B cell (primary cell): ENCODE measurements at regions not wholly inside any gene's neighbourhood (a gene's known extent, or its start where the extent isn't known, plus 50 kb on each side); places are given as distances from the start of the nearest gene placed in this dataset.

Experiments
- ATAC-seq: fragments of 200-7000 bp; cut with Tn5 transposase; one replicate; pipeline ENCODE4 v1.10.0; 2021; ENCODE audit warnings: low read depth, mild to moderate bottlenecking, moderate number of reproducible peaks, moderate library complexity
- CTCF ChIA-PET: fragments of 350-600 bp; sonication (Branson Sonifier 250); formaldehyde crosslinking; loops from one replicate; lab custom pipeline; 2021; ENCODE audit warnings: antibody characterized with exemption, inconsistent platforms; lab: Charles Lee
- POLR2A ChIA-PET: fragments of 350-600 bp; sonication (Branson Sonifier 250); formaldehyde crosslinking; loops from one replicate; lab custom pipeline; 2021; ENCODE audit warnings: antibody characterized with exemption; lab: Charles Lee
- DNase-seq: peaks from one replicate; pipeline ENCODE4 v3.0.0; 2013
- H2AFZ ChIP-seq: 2 replicates; pipeline ENCODE4 v1.6.1; 2012; ENCODE audit warnings: mild to moderate bottlenecking, low read depth, low read length; ENCODE audit not compliant: insufficient read depth, poor library complexity, severe bottlenecking
- H3K27ac ChIP-seq, 2 donors: 1 replicate in 1 of 2; 2 replicates in 1 of 2; pipeline ENCODE4 v1.5.1; 2012 to 2013; ENCODE audit warnings: low read length in 2 of 2, mild to moderate bottlenecking in 2 of 2, moderate library complexity in 1 of 2
- H3K27me3 ChIP-seq, 4 experiments: fragments of 200-600 bp in 1 of 4; sonication (generic) in 1 of 4; replicated peaks in 1 of 4; 1 replicate in 2 of 4; 2 replicates in 2 of 4; pipeline versions ENCODE4 v1.6.1 to v1.7.0; 2013 to 2016; ENCODE audit warnings: low read length in 3 of 4, mild to moderate bottlenecking in 2 of 4, mixed read lengths in 1 of 4, moderate library complexity in 1 of 4; ENCODE audit not compliant: insufficient read depth in 4 of 4, control insufficient read depth in 3 of 4; ENCODE audit errors: control extremely low read depth in 1 of 4
- H3K36me3 ChIP-seq, 2 experiments: replicated peaks in 1 of 2; 1 replicate in 1 of 2; 2 replicates in 1 of 2; pipeline versions ENCODE4 v1.6.1 to v1.7.1; 2013; ENCODE audit warnings: low read length in 1 of 2; ENCODE audit not compliant: insufficient read depth in 2 of 2, control insufficient read depth in 1 of 2; ENCODE audit errors: control extremely low read depth in 1 of 2, extremely low read depth in 1 of 2
- H3K4me1 ChIP-seq, 2 donors: fragments of 200-600 bp in 1 of 2; sonication (generic) in 1 of 2; 1 replicate in 1 of 2; 2 replicates in 1 of 2; pipeline versions ENCODE4 v1.5.1 to v1.6.1; 2013 to 2017; ENCODE audit warnings: low read length in 2 of 2; ENCODE audit not compliant: control insufficient read depth in 2 of 2, insufficient read depth in 2 of 2
- H3K4me2 ChIP-seq: replicated peaks from 2 replicates; pipeline ENCODE3; 2012; ENCODE audit warnings: mild to moderate bottlenecking, low read depth, low read length; ENCODE audit not compliant: poor library complexity, severe bottlenecking
- H3K4me3 ChIP-seq, 5 experiments: fragments of 200-600 bp in 1 of 5; sonication (generic) in 1 of 5; 1 replicate in 3 of 5; 2 replicates in 2 of 5; pipeline versions ENCODE4 v1.5.1 to v1.7.0; 2011 to 2016; ENCODE audit warnings: low read length in 4 of 5, mild to moderate bottlenecking in 4 of 5, low read depth in 2 of 5, control low read depth in 1 of 5, moderate library complexity in 1 of 5; ENCODE audit not compliant: insufficient read depth in 1 of 5; ENCODE audit errors: control extremely low read depth in 1 of 5, extremely low read depth in 1 of 5
- H3K79me2 ChIP-seq: fragments of 200-600 bp; sonication (generic); one replicate; pipeline ENCODE4 v1.6.0; 2016; ENCODE audit warnings: low read length; ENCODE audit not compliant: control insufficient read depth, insufficient read depth
- H3K9ac ChIP-seq: fragments of 200-600 bp; sonication (generic); 2 replicates; pipeline ENCODE4 v1.6.1; 2017; ENCODE audit warnings: mild to moderate bottlenecking, low read length, moderate library complexity
- H3K9me3 ChIP-seq, 3 donors: one replicate each; pipeline versions ENCODE4 v1.6.1 to v1.7.1; 2013; ENCODE audit warnings: low read length in 2 of 3; ENCODE audit not compliant: control insufficient read depth in 2 of 3, insufficient read depth in 1 of 3; ENCODE audit errors: control extremely low read depth in 1 of 3
- H4K20me1 ChIP-seq: 2 replicates; pipeline ENCODE4 v1.6.0; 2012; ENCODE audit warnings: mild to moderate bottlenecking, low read length; ENCODE audit not compliant: insufficient read depth, control insufficient read depth, poor library complexity, severe bottlenecking
- H3K27ac Mint-ChIP-seq: one replicate; pipeline ENCODE4 v1.8.0; 2021; ENCODE audit warnings: mixed read lengths
- H3K27me3 Mint-ChIP-seq: one replicate; pipeline ENCODE4 v1.8.0; 2021; ENCODE audit warnings: mixed read lengths
- H3K4me1 Mint-ChIP-seq: one replicate; pipeline ENCODE4 v1.8.0; 2021; ENCODE audit warnings: mixed read lengths
- H3K4me3 Mint-ChIP-seq: one replicate; pipeline ENCODE4 v1.8.0; 2021; ENCODE audit warnings: mixed read lengths
- H3K9me3 Mint-ChIP-seq: one replicate; pipeline ENCODE4 v1.8.0; 2022; ENCODE audit warnings: mixed read lengths; ENCODE audit not compliant: insufficient read depth
- EZH2 ChIP-seq: IDR thresholded peaks from 2 replicates; pipeline ENCODE4 v1.6.1; 2012; ENCODE audit warnings: borderline replicate concordance, low read depth, mild to moderate bottlenecking, moderate library complexity, low read length; ENCODE audit not compliant: insufficient read depth, poor library complexity, severe bottlenecking
- WGBS: methylation state at CpG from one replicate; pipeline ENCODE4 v1.1.5; 2013; ENCODE audit warnings: missing lambda C conversion rate; ENCODE audit not compliant: insufficient coverage; 5-methylcytosine and 5-hydroxymethylcytosine counted together
- intact Hi-C: fragments of 100-400 bp; cut with micrococcal nuclease; formaldehyde crosslinking; loops from one replicate; pipeline ENCODE4 v1.10.0; 2022
- TF ChIP-seq, protein P1 (sequence below): fragments of 200-600 bp; IDR thresholded peaks from one replicate; pipeline ENCODE4 v1.8.0; 2022; ENCODE audit warnings: antibody characterized with exemption, mild to moderate bottlenecking

DNA sequence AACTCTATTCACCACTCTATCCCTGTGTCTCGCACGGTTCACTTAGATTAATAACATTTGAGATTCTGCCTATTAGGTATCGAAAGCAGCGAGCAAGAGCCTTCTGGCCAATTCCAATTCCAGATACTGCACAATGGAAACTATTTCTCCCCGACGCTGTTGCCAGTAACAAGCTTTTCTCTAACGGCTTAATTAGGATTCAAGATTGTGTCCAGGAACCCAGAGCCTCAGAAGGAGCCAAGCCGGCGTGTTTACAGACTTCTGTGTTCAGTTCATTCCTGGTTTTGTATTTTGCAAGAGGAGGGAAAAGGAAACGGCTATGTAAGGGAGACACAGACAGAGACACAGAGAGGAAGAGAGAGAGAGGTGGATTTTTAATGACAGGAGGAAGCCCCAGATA lies 185.6 kb downstream of the DICER1 start:
- Mint-ChIP-seq H3K4me1 (no peaks in the 10 kb centered on the region), H3K27ac (no peak overlapping the region), H3K27me3 (peaks cover 25% of the 10 kb centered on the region), H3K9me3 (no peaks in the 10 kb centered on the region), H3K4me3 (no peak overlapping the region)
- ChIA-PET POLR2A (no interaction called here), CTCF (no interaction called here)
- H3K4me1 ChIP-seq, result no peaks in the 10 kb centered on the region
- intact Hi-C loops, result no loop called here
- H3K27me3 ChIP-seq, result peaks cover 0 to 27% (median 1%) of the 10 kb centered on the region in 4 experiments
- H3K9ac ChIP-seq, result no peak overlapping the region
- 80% methylated on average over 10 of the region's 10 CpGs for WGBS
- no peak overlapping the region for H3K4me3 ChIP-seq
- H3K79me2 ChIP-seq, result no peaks in the 10 kb centered on the region
- no peak overlapping the region for H3K4me2 ChIP-seq
- DNase-seq, result no peak
- H3K9me3 ChIP-seq, result peaks cover 0 to 3% (median 0%) of the 10 kb centered on the region in 3 donors
- no peaks in the 10 kb centered on the region for H3K36me3 ChIP-seq
- H4K20me1 ChIP-seq, result no peaks in the 10 kb centered on the region
- TF ChIP-seq, protein P1, sequence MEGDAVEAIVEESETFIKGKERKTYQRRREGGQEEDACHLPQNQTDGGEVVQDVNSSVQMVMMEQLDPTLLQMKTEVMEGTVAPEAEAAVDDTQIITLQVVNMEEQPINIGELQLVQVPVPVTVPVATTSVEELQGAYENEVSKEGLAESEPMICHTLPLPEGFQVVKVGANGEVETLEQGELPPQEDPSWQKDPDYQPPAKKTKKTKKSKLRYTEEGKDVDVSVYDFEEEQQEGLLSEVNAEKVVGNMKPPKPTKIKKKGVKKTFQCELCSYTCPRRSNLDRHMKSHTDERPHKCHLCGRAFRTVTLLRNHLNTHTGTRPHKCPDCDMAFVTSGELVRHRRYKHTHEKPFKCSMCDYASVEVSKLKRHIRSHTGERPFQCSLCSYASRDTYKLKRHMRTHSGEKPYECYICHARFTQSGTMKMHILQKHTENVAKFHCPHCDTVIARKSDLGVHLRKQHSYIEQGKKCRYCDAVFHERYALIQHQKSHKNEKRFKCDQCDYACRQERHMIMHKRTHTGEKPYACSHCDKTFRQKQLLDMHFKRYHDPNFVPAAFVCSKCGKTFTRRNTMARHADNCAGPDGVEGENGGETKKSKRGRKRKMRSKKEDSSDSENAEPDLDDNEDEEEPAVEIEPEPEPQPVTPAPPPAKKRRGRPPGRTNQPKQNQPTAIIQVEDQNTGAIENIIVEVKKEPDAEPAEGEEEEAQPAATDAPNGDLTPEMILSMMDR, result no peak
- TF ChIP-seq EZH2, result no peak
- no peak overlapping the region for H2AFZ ChIP-seq
- no peak overlapping the region for H3K27ac ChIP-seq
- ATAC-seq, result no peak

DNA sequence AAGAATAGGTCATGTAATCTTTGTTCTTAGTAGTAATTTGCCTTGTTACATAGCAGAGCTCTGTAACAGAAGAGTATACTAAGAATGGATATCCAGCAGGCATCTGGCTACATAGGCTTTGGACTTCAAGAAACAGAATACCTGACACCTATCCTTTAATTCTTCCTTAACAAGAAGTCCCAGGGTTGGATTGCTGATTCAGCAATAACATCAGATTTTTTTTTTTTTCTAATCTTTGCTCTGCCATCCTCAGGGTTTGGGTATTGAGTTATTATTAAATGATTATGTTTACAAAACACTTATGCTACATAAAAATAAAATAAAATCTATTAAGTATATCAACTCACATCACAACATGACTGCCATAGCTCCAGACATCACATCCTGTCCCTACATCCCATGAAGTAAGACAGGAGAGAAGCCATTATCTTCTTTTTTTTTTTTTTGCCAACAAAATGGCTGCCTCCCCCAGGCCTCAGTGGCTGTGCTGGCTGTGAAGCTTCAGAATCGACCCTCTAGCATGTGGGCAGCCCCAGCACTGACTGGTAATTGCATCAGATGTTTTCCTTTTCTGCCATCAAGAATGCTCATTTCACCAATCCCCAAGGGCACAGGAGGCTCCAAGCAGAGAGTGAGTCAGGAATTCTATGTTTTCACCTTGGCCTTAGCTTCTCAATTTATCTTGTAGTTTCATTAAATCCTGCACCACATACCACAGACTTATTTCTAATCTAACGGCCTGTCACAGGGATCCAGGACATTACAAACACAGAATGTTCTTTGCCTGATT lies 186.2 kb downstream of the DICER1 start:
- intact Hi-C loops, result no loop called here
- 77% methylated on average over 2 of the region's 2 CpGs for WGBS
- Histone ChIP-seq H3K27ac (no peak overlapping the region), H3K4me2 (no peak overlapping the region), H3K79me2 (no peaks in the 10 kb centered on the region), H3K9me3 (peaks cover 0 to 3% (median 0%) of the 10 kb centered on the region in 3 donors), H2AFZ (no peak overlapping the region), H3K4me1 (no peaks in the 10 kb centered on the region), H3K4me3 (no peak overlapping the region), H3K9ac (no peak overlapping the region), H3K36me3 (no peaks in the 10 kb centered on the region), H4K20me1 (no peaks in the 10 kb centered on the region), H3K27me3 (peaks cover 0 to 29% (median 1%) of the 10 kb centered on the region in 4 experiments)
- Mint-ChIP-seq H3K4me3 (no peak overlapping the region), H3K4me1 (no peaks in the 10 kb centered on the region), H3K9me3 (no peaks in the 10 kb centered on the region), H3K27me3 (peaks cover 23% of the 10 kb centered on the region), H3K27ac (no peak overlapping the region)
- ChIA-PET POLR2A (no interaction called here), CTCF (no interaction called here)
- no peak for TF ChIP-seq EZH2
- TF ChIP-seq, protein P1, result no peak
- ATAC-seq, result no peak
- no peak for DNase-seq
